HG03196 (cell line): ENCODE measurements at regions not wholly inside any gene's neighbourhood (a gene's known extent, or its start where the extent isn't known, plus 50 kb on each side); places are given as distances from the start of the nearest gene placed in this dataset.
A peak's percentile ranks its signal among the peaks of the same experiment; 100 is the strongest.
"Not testable (repeated sequence)": the region's sequence is repeated elsewhere in the genome, so short reads cannot be mapped to it uniquely, and the experiment has no call there.

Experiments
- ATAC-seq: cut with Tn5 transposase; IDR thresholded peaks from one replicate; pipeline ENCODE4 v1.9.1; 2021; ENCODE audit not compliant: unreplicated experiment

GRCh38 chr6:100229512-100229911, 235.2 kb downstream of the SIM1 start:
- no peak for ATAC-seq

- ATAC-seq = peak; percentile 99
These were observed 234.9 kb upstream of the MCHR2 start for GRCh38 chr6:100228834-100229441.

- ATAC-seq = peak; percentile 5
These were observed 234.4 kb upstream of the MCHR2 start for GRCh38 chr6:100228437-100228833.

GRCh38 chr6:100226811-100227210, 232.8 kb upstream of the MCHR2 start:
- no peak for ATAC-seq

GRCh38 chr6:100223952-100224351, 229.9 kb upstream of the MCHR2 start:
- ATAC-seq = not testable (repeated sequence)

GRCh38 chr6:100220543-100220942, 226.5 kb upstream of the MCHR2 start:
- no peak for ATAC-seq

GRCh38 chr6:100217225-100218012, 223.4 kb upstream of the MCHR2 start:
- ATAC-seq = no peak

- ATAC-seq = no peak
These were observed 222.7 kb upstream of the MCHR2 start for GRCh38 chr6:100216760-100217159.

GRCh38 chr6:100212131-100212530, 218.1 kb upstream of the MCHR2 start:
- no peak for ATAC-seq

GRCh38 chr6:100210137-100211117, 216.4 kb upstream of the MCHR2 start:
- no peak for ATAC-seq

- ATAC-seq = no peak
These were observed 215.5 kb upstream of the MCHR2 start for GRCh38 chr6:100209323-100210136.

- no peak for ATAC-seq
These were observed 209.4 kb upstream of the MCHR2 start for GRCh38 chr6:100203400-100203799.

- ATAC-seq = no peak
These were observed 208.6 kb upstream of the MCHR2 start for GRCh38 chr6:100202417-100203194.

- not testable (repeated sequence) for ATAC-seq
These were observed 202.4 kb upstream of the MCHR2 start for GRCh38 chr6:100196214-100196982.

- not testable (repeated sequence) for ATAC-seq
These were observed 201.2 kb upstream of the MCHR2 start for GRCh38 chr6:100195244-100195643.

GRCh38 chr6:100194535-100194934, 200.5 kb upstream of the MCHR2 start:
- ATAC-seq = no peak

- no peak for ATAC-seq
These were observed 194.7 kb upstream of the MCHR2 start for GRCh38 chr6:100188754-100189153.

- ATAC-seq = no peak
These were observed 192.5 kb upstream of the MCHR2 start for GRCh38 chr6:100186552-100186951.

GRCh38 chr6:100185615-100186014, 191.6 kb upstream of the MCHR2 start:
- peak; percentile 61 for ATAC-seq
